Myocyte (in vitro differentiated cells): ENCODE measurements at regions not wholly inside any gene's neighbourhood (a gene's known extent, or its start where the extent isn't known, plus 50 kb on each side); places are given as distances from the start of the nearest gene placed in this dataset.

Experiments
- DNase-seq: peaks from one replicate; pipeline ENCODE4 v3.0.0-alpha.2; 2012; ENCODE audit warnings: low read depth

GRCh38 chr3:69569520-69569919, 169.7 kb upstream of the MITF start:
- DNase-seq = no peak

GRCh38 chr3:69568951-69569350, 170.3 kb upstream of the MITF start:
- DNase-seq = no peak

GRCh38 chr3:69568458-69568857, 170.8 kb upstream of the MITF start:
- peak; percentile 9 for DNase-seq

- DNase-seq = no peak
These were observed 171.6 kb upstream of the MITF start for GRCh38 chr3:69567710-69568052.

GRCh38 chr3:69567023-69567709, 172.1 kb upstream of the MITF start:
- DNase-seq = no peak

- no peak for DNase-seq
These were observed 173.0 kb upstream of the MITF start for GRCh38 chr3:69566275-69566674.

GRCh38 chr3:69565316-69565715, 173.9 kb upstream of the MITF start:
- DNase-seq = no peak

- no peak for DNase-seq
These were observed 175.3 kb upstream of the MITF start for GRCh38 chr3:69563981-69564380.

- DNase-seq = no peak
These were observed 176.1 kb upstream of the MITF start for GRCh38 chr3:69563151-69563550.

GRCh38 chr3:69562020-69562419, 176.1 kb upstream of the FRMD4B start:
- no peak for DNase-seq

- no peak for DNase-seq
These were observed 174.9 kb upstream of the FRMD4B start for GRCh38 chr3:69560818-69561217.

GRCh38 chr3:69560116-69560515, 174.2 kb upstream of the FRMD4B start:
- no peak for DNase-seq

- DNase-seq = no peak
These were observed 173.0 kb upstream of the FRMD4B start for GRCh38 chr3:69558912-69559311.

GRCh38 chr3:69554576-69554975, 168.7 kb upstream of the FRMD4B start:
- no peak for DNase-seq

- no peak for DNase-seq
These were observed 168.0 kb upstream of the FRMD4B start for GRCh38 chr3:69553888-69554287.

GRCh38 chr3:69547461-69547880, 161.6 kb upstream of the FRMD4B start:
- DNase-seq = no peak

GRCh38 chr3:69542805-69543429, 157.0 kb upstream of the FRMD4B start:
- DNase-seq = no peak

GRCh38 chr3:69542089-69542804, 156.4 kb upstream of the FRMD4B start:
- DNase-seq = no peak

GRCh38 chr3:69541711-69542088, 155.8 kb upstream of the FRMD4B start:
- no peak for DNase-seq

- no peak for DNase-seq
These were observed 155.1 kb upstream of the FRMD4B start for GRCh38 chr3:69540706-69541581.

- DNase-seq = no peak
These were observed 153.2 kb upstream of the FRMD4B start for GRCh38 chr3:69539134-69539533.

- DNase-seq = no peak
These were observed 152.4 kb upstream of the FRMD4B start for GRCh38 chr3:69538281-69538680.
